HEK293 (cell line): ENCODE measurements at regions not wholly inside any gene's neighbourhood (a gene's known extent, or its start where the extent isn't known, plus 50 kb on each side); places are given as distances from the start of the nearest gene placed in this dataset.

Experiments
- CTCF ChIA-PET: fragments of 350-600 bp; formaldehyde crosslinking; extraction: SDS; loops from one replicate; lab custom pipeline; 2021; ENCODE audit warnings: antibody characterized with exemption; lab: Yijun Ruan, JAX
- POLR2A ChIA-PET: fragments of 300-600 bp; formaldehyde crosslinking; extraction: SDS; loops from one replicate; lab custom pipeline; 2020; ENCODE audit warnings: antibody characterized with exemption, inconsistent platforms; lab: Yijun Ruan, JAX
- H3K27ac ChIP-seq: fragments of 200-500 bp; sonication (Bioruptor generic); 2 replicates; pipeline ENCODE4 v1.5.1; 2014; ENCODE audit warnings: low read depth, low read length, control low read depth, inconsistent platforms; ENCODE audit errors: extremely low read depth
- H3K36me3 ChIP-seq, 2 experiments: fragments of 200-500 bp in 1 of 2; sonication (Bioruptor generic) in 1 of 2; 1 replicate in 1 of 2; 2 replicates in 1 of 2; pipeline ENCODE4 v1.5.1; 2014 to 2017; ENCODE audit warnings: inconsistent platforms in 2 of 2, low read length in 2 of 2; ENCODE audit not compliant: control insufficient read depth in 2 of 2, insufficient read depth in 1 of 2
- H3K4me1 ChIP-seq: fragments of 200-500 bp; sonication (Bioruptor generic); 2 replicates; pipeline ENCODE4 v1.5.1; 2014; ENCODE audit warnings: mild to moderate bottlenecking, low read length, inconsistent platforms; ENCODE audit not compliant: control insufficient read depth, insufficient read depth
- H3K4me3 ChIP-seq: 2 replicates; pipeline ENCODE4 v1.5.1; 2011; ENCODE audit warnings: low read depth, mild to moderate bottlenecking, control low read depth, low read length, moderate library complexity
- H3K9me3 ChIP-seq: fragments of 200-500 bp; sonication (Bioruptor generic); 2 replicates; pipeline ENCODE4 v1.5.1; 2014; ENCODE audit warnings: low read depth, low read length, inconsistent platforms; ENCODE audit not compliant: control insufficient read depth, insufficient read depth
- EGR2 ChIP-seq: fragments of 450-650 bp; formaldehyde crosslinking; IDR thresholded peaks from 2 replicates; pipeline ENCODE4 v1.5.1; 2016; ENCODE audit warnings: low read depth, missing biosample characterization, missing genetic modification characterization
- SP2 ChIP-seq: fragments of 450-650 bp; formaldehyde crosslinking; IDR thresholded peaks from 2 replicates; pipeline ENCODE4 v1.5.1; 2016; ENCODE audit warnings: missing biosample characterization, missing genetic modification characterization
- ZBTB17 ChIP-seq: fragments of 450-650 bp; formaldehyde crosslinking; IDR thresholded peaks from 2 replicates; pipeline ENCODE4 v1.5.1; 2016; ENCODE audit warnings: missing biosample characterization, missing genetic modification characterization
- ZNF155 ChIP-seq: fragments of 450-650 bp; formaldehyde crosslinking; IDR thresholded peaks from 2 replicates; pipeline ENCODE4 v1.5.1; 2016; ENCODE audit warnings: missing biosample characterization, missing genetic modification characterization
- ZNF175 ChIP-seq: fragments of 450-650 bp; formaldehyde crosslinking; IDR thresholded peaks from 2 replicates; pipeline ENCODE4 v1.5.1; 2016; ENCODE audit warnings: missing biosample characterization, missing genetic modification characterization
- ZNF223 ChIP-seq: fragments of 450-650 bp; formaldehyde crosslinking; IDR thresholded peaks from 2 replicates; pipeline ENCODE4 v1.5.1; 2016; ENCODE audit warnings: missing biosample characterization, missing genetic modification characterization
- ZNF239 ChIP-seq: fragments of 450-650 bp; formaldehyde crosslinking; IDR thresholded peaks from 2 replicates; pipeline ENCODE4 v1.5.1; 2016; ENCODE audit warnings: missing biosample characterization, missing genetic modification characterization
- ZNF292 ChIP-seq: fragments of 450-650 bp; formaldehyde crosslinking; IDR thresholded peaks from 2 replicates; pipeline ENCODE4 v1.5.1; 2016; ENCODE audit warnings: low read depth, missing biosample characterization, missing genetic modification characterization, borderline replicate concordance
- ZNF423 ChIP-seq: fragments of 450-650 bp; formaldehyde crosslinking; IDR thresholded peaks from 2 replicates; pipeline ENCODE4 v1.5.1; 2016; ENCODE audit warnings: missing biosample characterization, missing genetic modification characterization
- ZNF449 ChIP-seq: fragments of 450-650 bp; formaldehyde crosslinking; IDR thresholded peaks from 2 replicates; pipeline ENCODE4 v1.5.1; 2017; ENCODE audit warnings: missing biosample characterization, mild to moderate bottlenecking, missing genetic modification characterization, moderate library complexity
- ZNF558 ChIP-seq: fragments of 450-650 bp; formaldehyde crosslinking; IDR thresholded peaks from 2 replicates; pipeline ENCODE4 v1.5.1; 2016; ENCODE audit warnings: missing biosample characterization, missing genetic modification characterization
- ZNF585B ChIP-seq: fragments of 450-650 bp; formaldehyde crosslinking; IDR thresholded peaks from 2 replicates; pipeline ENCODE4 v1.5.1; 2016; ENCODE audit warnings: missing biosample characterization, missing genetic modification characterization
- ZNF596 ChIP-seq: fragments of 450-650 bp; IDR thresholded peaks from 2 replicates; pipeline ENCODE4 v1.5.0; 2018; ENCODE audit warnings: missing biosample characterization, mild to moderate bottlenecking, missing genetic modification characterization, moderate library complexity
- ZNF707 ChIP-seq: fragments of 450-650 bp; formaldehyde crosslinking; IDR thresholded peaks from 2 replicates; pipeline ENCODE4 v1.5.1; 2016; ENCODE audit warnings: missing biosample characterization, missing genetic modification characterization
- TF ChIP-seq, protein P1 (sequence below): fragments of 450-650 bp; formaldehyde crosslinking; conservative IDR thresholded peaks from 2 replicates; pipeline ENCODE4 v1.5.1; 2016; ENCODE audit warnings: low read depth, missing biosample characterization, missing genetic modification characterization
- TF ChIP-seq, protein P2 (sequence below): fragments of 450-650 bp; formaldehyde crosslinking; IDR thresholded peaks from 2 replicates; pipeline ENCODE4 v1.5.1; 2016; ENCODE audit warnings: missing biosample characterization, missing genetic modification characterization, borderline replicate concordance
- TF ChIP-seq, protein P3 (sequence below): fragments of 450-650 bp; formaldehyde crosslinking; IDR thresholded peaks from 2 replicates; pipeline ENCODE4 v1.5.1; 2016; ENCODE audit warnings: missing biosample characterization, missing genetic modification characterization
- TF ChIP-seq, protein P4 (sequence below): fragments of 450-650 bp; formaldehyde crosslinking; IDR thresholded peaks from 2 replicates; pipeline ENCODE4 v1.5.1; 2016; ENCODE audit warnings: missing biosample characterization, missing genetic modification characterization
- TF ChIP-seq, protein P5 (sequence below): fragments of 450-650 bp; formaldehyde crosslinking; IDR thresholded peaks from 2 replicates; pipeline ENCODE4 v1.5.1; 2017; ENCODE audit warnings: missing biosample characterization, missing genetic modification characterization

DNA sequence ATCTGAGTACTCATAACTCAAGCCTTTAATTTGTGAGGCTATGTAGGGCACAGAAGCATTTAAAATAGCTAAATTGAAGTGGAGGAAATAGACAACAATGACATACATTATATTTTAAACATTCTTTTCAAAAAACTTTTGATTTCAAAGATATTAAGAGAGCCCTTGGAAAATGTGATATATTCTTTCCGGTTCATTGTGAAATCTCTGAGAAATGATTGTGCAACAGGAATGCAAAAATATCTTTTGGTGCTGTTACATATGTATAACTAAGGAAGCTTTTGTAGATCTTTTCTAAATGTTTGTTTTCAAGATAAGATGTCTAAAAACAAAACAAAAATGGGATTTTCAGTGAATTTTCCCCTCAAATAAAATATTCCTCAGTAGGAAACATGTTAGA lies 185.2 kb downstream of the LEPR start:
- ChIA-PET CTCF (no interaction called here), POLR2A (no interaction called here)
- Histone ChIP-seq H3K9me3 (no peaks in the 10 kb centered on the region), H3K27ac (no peak overlapping the region), H3K4me1 (no peaks in the 10 kb centered on the region), H3K36me3 (no peaks in the 10 kb centered on the region), H3K4me3 (no peak overlapping the region)
- TF ChIP-seq ZNF175 (tag by site-specific recombination) (no peak), ZNF707 (tag by site-specific recombination) (no peak), ZNF423 (no peak), ZNF596 (tag by site-specific recombination) (no peak), EGR2 (tag by site-specific recombination) (no peak), ZNF223 (tag by site-specific recombination) (no peak), ZNF449 (tag by site-specific recombination) (no peak), ZNF239 (tag by site-specific recombination) (no peak), ZNF155 (tag by site-specific recombination) (no peak), ZNF558 (tag by site-specific recombination) (no peak), ZNF585B (no peak), SP2 (no peak), ZNF292 (tag by site-specific recombination) (no peak), ZBTB17 (tag by site-specific recombination) (no peak)
- TF ChIP-seq, protein P1, sequence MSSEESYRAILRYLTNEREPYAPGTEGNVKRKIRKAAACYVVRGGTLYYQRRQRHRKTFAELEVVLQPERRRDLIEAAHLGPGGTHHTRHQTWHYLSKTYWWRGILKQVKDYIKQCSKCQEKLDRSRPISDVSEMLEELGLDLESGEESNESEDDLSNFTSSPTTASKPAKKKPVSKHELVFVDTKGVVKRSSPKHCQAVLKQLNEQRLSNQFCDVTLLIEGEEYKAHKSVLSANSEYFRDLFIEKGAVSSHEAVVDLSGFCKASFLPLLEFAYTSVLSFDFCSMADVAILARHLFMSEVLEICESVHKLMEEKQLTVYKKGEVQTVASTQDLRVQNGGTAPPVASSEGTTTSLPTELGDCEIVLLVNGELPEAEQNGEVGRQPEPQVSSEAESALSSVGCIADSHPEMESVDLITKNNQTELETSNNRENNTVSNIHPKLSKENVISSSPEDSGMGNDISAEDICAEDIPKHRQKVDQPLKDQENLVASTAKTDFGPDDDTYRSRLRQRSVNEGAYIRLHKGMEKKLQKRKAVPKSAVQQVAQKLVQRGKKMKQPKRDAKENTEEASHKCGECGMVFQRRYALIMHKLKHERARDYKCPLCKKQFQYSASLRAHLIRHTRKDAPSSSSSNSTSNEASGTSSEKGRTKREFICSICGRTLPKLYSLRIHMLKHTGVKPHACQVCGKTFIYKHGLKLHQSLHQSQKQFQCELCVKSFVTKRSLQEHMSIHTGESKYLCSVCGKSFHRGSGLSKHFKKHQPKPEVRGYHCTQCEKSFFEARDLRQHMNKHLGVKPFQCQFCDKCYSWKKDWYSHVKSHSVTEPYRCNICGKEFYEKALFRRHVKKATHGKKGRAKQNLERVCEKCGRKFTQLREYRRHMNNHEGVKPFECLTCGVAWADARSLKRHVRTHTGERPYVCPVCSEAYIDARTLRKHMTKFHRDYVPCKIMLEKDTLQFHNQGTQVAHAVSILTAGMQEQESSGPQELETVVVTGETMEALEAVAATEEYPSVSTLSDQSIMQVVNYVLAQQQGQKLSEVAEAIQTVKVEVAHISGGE (tag by site-specific recombination), result no peak
- TF ChIP-seq, protein P2, sequence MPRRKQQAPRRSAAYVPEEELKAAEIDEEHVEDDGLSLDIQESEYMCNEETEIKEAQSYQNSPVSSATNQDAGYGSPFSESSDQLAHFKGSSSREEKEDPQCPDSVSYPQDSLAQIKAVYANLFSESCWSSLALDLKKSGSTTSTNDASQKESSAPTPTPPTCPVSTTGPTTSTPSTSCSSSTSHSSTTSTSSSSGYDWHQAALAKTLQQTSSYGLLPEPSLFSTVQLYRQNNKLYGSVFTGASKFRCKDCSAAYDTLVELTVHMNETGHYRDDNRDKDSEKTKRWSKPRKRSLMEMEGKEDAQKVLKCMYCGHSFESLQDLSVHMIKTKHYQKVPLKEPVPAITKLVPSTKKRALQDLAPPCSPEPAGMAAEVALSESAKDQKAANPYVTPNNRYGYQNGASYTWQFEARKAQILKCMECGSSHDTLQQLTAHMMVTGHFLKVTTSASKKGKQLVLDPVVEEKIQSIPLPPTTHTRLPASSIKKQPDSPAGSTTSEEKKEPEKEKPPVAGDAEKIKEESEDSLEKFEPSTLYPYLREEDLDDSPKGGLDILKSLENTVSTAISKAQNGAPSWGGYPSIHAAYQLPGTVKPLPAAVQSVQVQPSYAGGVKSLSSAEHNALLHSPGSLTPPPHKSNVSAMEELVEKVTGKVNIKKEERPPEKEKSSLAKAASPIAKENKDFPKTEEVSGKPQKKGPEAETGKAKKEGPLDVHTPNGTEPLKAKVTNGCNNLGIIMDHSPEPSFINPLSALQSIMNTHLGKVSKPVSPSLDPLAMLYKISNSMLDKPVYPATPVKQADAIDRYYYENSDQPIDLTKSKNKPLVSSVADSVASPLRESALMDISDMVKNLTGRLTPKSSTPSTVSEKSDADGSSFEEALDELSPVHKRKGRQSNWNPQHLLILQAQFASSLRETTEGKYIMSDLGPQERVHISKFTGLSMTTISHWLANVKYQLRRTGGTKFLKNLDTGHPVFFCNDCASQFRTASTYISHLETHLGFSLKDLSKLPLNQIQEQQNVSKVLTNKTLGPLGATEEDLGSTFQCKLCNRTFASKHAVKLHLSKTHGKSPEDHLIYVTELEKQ (tag by site-specific recombination), result no peak
- TF ChIP-seq, protein P3, sequence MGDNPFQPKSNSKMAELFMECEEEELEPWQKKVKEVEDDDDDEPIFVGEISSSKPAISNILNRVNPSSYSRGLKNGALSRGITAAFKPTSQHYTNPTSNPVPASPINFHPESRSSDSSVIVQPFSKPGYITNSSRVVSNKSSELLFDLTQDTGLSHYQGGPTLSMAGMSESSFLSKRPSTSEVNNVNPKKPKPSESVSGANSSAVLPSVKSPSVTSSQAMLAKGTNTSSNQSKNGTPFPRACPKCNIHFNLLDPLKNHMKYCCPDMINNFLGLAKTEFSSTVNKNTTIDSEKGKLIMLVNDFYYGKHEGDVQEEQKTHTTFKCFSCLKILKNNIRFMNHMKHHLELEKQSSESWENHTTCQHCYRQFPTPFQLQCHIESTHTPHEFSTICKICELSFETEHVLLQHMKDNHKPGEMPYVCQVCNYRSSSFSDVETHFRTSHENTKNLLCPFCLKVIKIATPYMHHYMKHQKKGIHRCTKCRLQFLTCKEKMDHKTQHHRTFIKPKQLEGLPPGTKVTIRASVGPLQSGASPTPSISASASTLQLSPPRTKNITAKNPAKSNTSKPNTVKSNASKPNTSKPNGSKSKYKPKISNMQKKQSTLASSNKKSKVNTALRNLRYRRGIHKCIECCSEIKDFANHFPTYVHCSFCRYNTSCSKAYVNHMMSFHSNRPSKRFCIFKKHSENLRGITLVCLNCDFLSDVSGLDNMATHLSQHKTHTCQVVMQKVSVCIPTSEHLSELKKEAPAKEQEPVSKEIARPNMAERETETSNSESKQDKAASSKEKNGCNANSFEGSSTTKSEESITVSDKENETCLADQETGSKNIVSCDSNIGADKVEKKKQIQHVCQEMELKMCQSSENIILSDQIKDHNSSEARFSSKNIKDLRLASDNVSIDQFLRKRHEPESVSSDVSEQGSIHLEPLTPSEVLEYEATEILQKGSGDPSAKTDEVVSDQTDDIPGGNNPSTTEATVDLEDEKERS (tag by site-specific recombination), result no peak
- TF ChIP-seq, protein P4, sequence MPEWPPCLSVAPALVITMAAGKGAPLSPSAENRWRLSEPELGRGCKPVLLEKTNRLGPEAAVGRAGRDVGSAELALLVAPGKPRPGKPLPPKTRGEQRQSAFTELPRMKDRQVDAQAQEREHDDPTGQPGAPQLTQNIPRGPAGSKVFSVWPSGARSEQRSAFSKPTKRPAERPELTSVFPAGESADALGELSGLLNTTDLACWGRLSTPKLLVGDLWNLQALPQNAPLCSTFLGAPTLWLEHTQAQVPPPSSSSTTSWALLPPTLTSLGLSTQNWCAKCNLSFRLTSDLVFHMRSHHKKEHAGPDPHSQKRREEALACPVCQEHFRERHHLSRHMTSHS (tag by site-specific recombination), result no peak
- TF ChIP-seq, protein P5, sequence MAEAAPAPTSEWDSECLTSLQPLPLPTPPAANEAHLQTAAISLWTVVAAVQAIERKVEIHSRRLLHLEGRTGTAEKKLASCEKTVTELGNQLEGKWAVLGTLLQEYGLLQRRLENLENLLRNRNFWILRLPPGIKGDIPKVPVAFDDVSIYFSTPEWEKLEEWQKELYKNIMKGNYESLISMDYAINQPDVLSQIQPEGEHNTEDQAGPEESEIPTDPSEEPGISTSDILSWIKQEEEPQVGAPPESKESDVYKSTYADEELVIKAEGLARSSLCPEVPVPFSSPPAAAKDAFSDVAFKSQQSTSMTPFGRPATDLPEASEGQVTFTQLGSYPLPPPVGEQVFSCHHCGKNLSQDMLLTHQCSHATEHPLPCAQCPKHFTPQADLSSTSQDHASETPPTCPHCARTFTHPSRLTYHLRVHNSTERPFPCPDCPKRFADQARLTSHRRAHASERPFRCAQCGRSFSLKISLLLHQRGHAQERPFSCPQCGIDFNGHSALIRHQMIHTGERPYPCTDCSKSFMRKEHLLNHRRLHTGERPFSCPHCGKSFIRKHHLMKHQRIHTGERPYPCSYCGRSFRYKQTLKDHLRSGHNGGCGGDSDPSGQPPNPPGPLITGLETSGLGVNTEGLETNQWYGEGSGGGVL (tag by site-specific recombination), result no peak
